Activated CD8-positive, alpha-beta memory T cell treated with anti-CD3 and anti-CD28 coated beads, Interleukin-2, amount 10 ng/mL, durations not matched to agents 7 days and 5 days (primary cell): ENCODE measurements at regions not wholly inside any gene's neighbourhood (a gene's known extent, or its start where the extent isn't known, plus 50 kb on each side); places are given as distances from the start of the nearest gene placed in this dataset.

Experiments
- ATAC-seq: fragments of 150-1000 bp; cut with Tn5 transposase; one replicate; pipeline ENCODE4 v1.10.0; 2021; ENCODE audit warnings: moderate library complexity
- CTCF ChIA-PET: fragments of 350-600 bp; sonication (Branson Sonifier 250); formaldehyde crosslinking; loops from one replicate; lab custom pipeline; 2021; ENCODE audit warnings: antibody characterized with exemption; lab: Charles Lee
- DNase-seq: peaks from one replicate; pipeline ENCODE4 v3.0.0-alpha.2; 2020
- H3K27ac Mint-ChIP-seq: one replicate; pipeline ENCODE4 v1.8.0; 2021; ENCODE audit warnings: mild to moderate bottlenecking, mixed read lengths
- H3K27me3 Mint-ChIP-seq: one replicate; pipeline ENCODE4 v1.8.0; 2021; ENCODE audit warnings: mixed read lengths
- H3K36me3 Mint-ChIP-seq: one replicate; pipeline ENCODE4 v1.8.0; 2021; ENCODE audit warnings: mild to moderate bottlenecking, mixed read lengths
- H3K4me1 Mint-ChIP-seq: one replicate; pipeline ENCODE4 v1.8.0; 2021; ENCODE audit warnings: mixed read lengths
- H3K4me3 Mint-ChIP-seq: one replicate; pipeline ENCODE4 v1.8.0; 2021; ENCODE audit warnings: mild to moderate bottlenecking, moderate library complexity, mixed read lengths
- H3K9me3 Mint-ChIP-seq: one replicate; pipeline ENCODE4 v1.8.0; 2022; ENCODE audit warnings: low read depth, mixed read lengths

- Mint-ChIP-seq H3K36me3 (no peaks in the 10 kb centered on the region), H3K4me1 (no peaks in the 10 kb centered on the region), H3K27ac (no peak overlapping the region), H3K9me3 (no peaks in the 10 kb centered on the region), H3K4me3 (no peak overlapping the region), H3K27me3 (peaks cover 38% of the 10 kb centered on the region)
- CTCF ChIA-PET = no interaction called here
- ATAC-seq (no peak), DNase-seq (no peak)
Observed at GRCh38 chr6:168956141-168956838, 297.4 kb downstream of the THBS2 start.

- H3K9me3 Mint-ChIP-seq = no peaks in the 10 kb centered on the region
- H3K27ac Mint-ChIP-seq = no peak overlapping the region
- no peaks in the 10 kb centered on the region for H3K4me1 Mint-ChIP-seq
- H3K27me3 Mint-ChIP-seq = peaks cover 36% of the 10 kb centered on the region
- no peak for DNase-seq
- H3K36me3 Mint-ChIP-seq = no peaks in the 10 kb centered on the region
- ATAC-seq = no peak
- no peak overlapping the region for H3K4me3 Mint-ChIP-seq
- CTCF ChIA-PET = no interaction called here
Observed at GRCh38 chr6:168953461-168953860, 300.2 kb downstream of the THBS2 start.

- H3K27me3 Mint-ChIP-seq = peaks cover 25% of the 10 kb centered on the region
- H3K27ac Mint-ChIP-seq = no peak overlapping the region
- no peak overlapping the region for H3K4me3 Mint-ChIP-seq
- ATAC-seq = no peak
- no peak for DNase-seq
- no peaks in the 10 kb centered on the region for H3K4me1 Mint-ChIP-seq
- no peaks in the 10 kb centered on the region for H3K9me3 Mint-ChIP-seq
- CTCF ChIA-PET = no interaction called here
- no peaks in the 10 kb centered on the region for H3K36me3 Mint-ChIP-seq
Observed at GRCh38 chr6:168951217-168951616, 302.4 kb downstream of the THBS2 start.

GRCh38 chr6:168950858-168951214 lies 302.8 kb downstream of the THBS2 start:
- CTCF ChIA-PET = no interaction called here
- no peak for DNase-seq
- Mint-ChIP-seq H3K27ac (no peak overlapping the region), H3K27me3 (peaks cover 25% of the 10 kb centered on the region), H3K4me3 (no peak overlapping the region), H3K9me3 (no peaks in the 10 kb centered on the region), H3K36me3 (no peaks in the 10 kb centered on the region), H3K4me1 (no peaks in the 10 kb centered on the region)
- ATAC-seq = no peak

- Mint-ChIP-seq H3K9me3 (no peaks in the 10 kb centered on the region), H3K4me1 (no peaks in the 10 kb centered on the region), H3K4me3 (no peak overlapping the region), H3K27ac (no peak overlapping the region), H3K36me3 (no peaks in the 10 kb centered on the region), H3K27me3 (peaks cover 21% of the 10 kb centered on the region)
- ATAC-seq (no peak), DNase-seq (no peak)
- CTCF ChIA-PET = no interaction called here
Observed at GRCh38 chr6:168949981-168950857, 303.4 kb downstream of the THBS2 start.

- CTCF ChIA-PET = no interaction called here
- Mint-ChIP-seq H3K36me3 (no peaks in the 10 kb centered on the region), H3K4me3 (no peak overlapping the region)
Observed at GRCh38 chr6:168948990-168949531, 304.6 kb downstream of the THBS2 start.

GRCh38 chr6:168948002-168948401 lies 305.6 kb downstream of the THBS2 start:
- H3K4me1 Mint-ChIP-seq = no peaks in the 10 kb centered on the region
- CTCF ChIA-PET = no interaction called here
- ATAC-seq (no peak), DNase-seq (no peak)
- H3K4me3 Mint-ChIP-seq = no peak overlapping the region
- H3K9me3 Mint-ChIP-seq = no peaks in the 10 kb centered on the region
- H3K36me3 Mint-ChIP-seq = no peaks in the 10 kb centered on the region
- H3K27ac Mint-ChIP-seq = no peak overlapping the region
- H3K27me3 Mint-ChIP-seq = peaks cover 13% of the 10 kb centered on the region

More at GRCh38 chr6:168948990-168949531, 304.6 kb downstream of the THBS2 start:
- Mint-ChIP-seq H3K9me3 (no peaks in the 10 kb centered on the region), H3K27ac (no peak overlapping the region), H3K27me3 (peaks cover 17% of the 10 kb centered on the region), H3K4me1 (no peaks in the 10 kb centered on the region)
- ATAC-seq = no peak
- no peak for DNase-seq

GRCh38 chr6:168943231-168943905 lies 310.3 kb downstream of the THBS2 start:
- CTCF ChIA-PET = no interaction called here
- Mint-ChIP-seq H3K4me1 (no peaks in the 10 kb centered on the region), H3K27ac (no peak overlapping the region), H3K4me3 (no peak overlapping the region), H3K36me3 (no peaks in the 10 kb centered on the region), H3K27me3 (peaks cover 13% of the 10 kb centered on the region), H3K9me3 (no peaks in the 10 kb centered on the region)
- no peak for ATAC-seq
- no peak for DNase-seq

GRCh38 chr6:168942646-168943045 lies 311.0 kb downstream of the THBS2 start:
- Mint-ChIP-seq H3K9me3 (no peaks in the 10 kb centered on the region), H3K4me3 (no peak overlapping the region), H3K36me3 (no peaks in the 10 kb centered on the region), H3K27ac (no peak overlapping the region), H3K27me3 (peaks cover 13% of the 10 kb centered on the region), H3K4me1 (no peaks in the 10 kb centered on the region)
- no peak for ATAC-seq
- DNase-seq = no peak
- CTCF ChIA-PET = no interaction called here

GRCh38 chr6:168941036-168941435 lies 312.6 kb downstream of the THBS2 start:
- no peak for ATAC-seq
- Mint-ChIP-seq H3K27me3 (peaks cover 7% of the 10 kb centered on the region), H3K27ac (no peak overlapping the region), H3K36me3 (no peaks in the 10 kb centered on the region), H3K4me3 (no peak overlapping the region), H3K9me3 (no peaks in the 10 kb centered on the region), H3K4me1 (no peaks in the 10 kb centered on the region)
- no peak for DNase-seq
- CTCF ChIA-PET = no interaction called here

- CTCF ChIA-PET = no interaction called here
- ATAC-seq = no peak
- peaks cover 15% of the 10 kb centered on the region for H3K27me3 Mint-ChIP-seq
Observed at GRCh38 chr6:168939796-168940195, 313.9 kb downstream of the THBS2 start.

GRCh38 chr6:168939041-168939440 lies 314.6 kb downstream of the THBS2 start:
- ATAC-seq (no peak), DNase-seq (no peak)
- H3K27me3 Mint-ChIP-seq = peaks cover 20% of the 10 kb centered on the region
- H3K4me1 Mint-ChIP-seq = no peaks in the 10 kb centered on the region
- H3K36me3 Mint-ChIP-seq = no peaks in the 10 kb centered on the region
- no peak overlapping the region for H3K27ac Mint-ChIP-seq
- no peak overlapping the region for H3K4me3 Mint-ChIP-seq
- H3K9me3 Mint-ChIP-seq = no peaks in the 10 kb centered on the region
- CTCF ChIA-PET = no interaction called here

More at GRCh38 chr6:168939796-168940195, 313.9 kb downstream of the THBS2 start:
- DNase-seq = no peak
- H3K4me1 Mint-ChIP-seq = no peaks in the 10 kb centered on the region
- no peaks in the 10 kb centered on the region for H3K9me3 Mint-ChIP-seq
- H3K27ac Mint-ChIP-seq = no peak overlapping the region
- H3K4me3 Mint-ChIP-seq = no peak overlapping the region
- no peaks in the 10 kb centered on the region for H3K36me3 Mint-ChIP-seq

GRCh38 chr6:168938546-168938945 lies 315.1 kb downstream of the THBS2 start:
- Mint-ChIP-seq H3K27ac (no peak overlapping the region), H3K9me3 (no peaks in the 10 kb centered on the region), H3K4me1 (no peaks in the 10 kb centered on the region), H3K27me3 (peaks cover 20% of the 10 kb centered on the region), H3K36me3 (no peaks in the 10 kb centered on the region), H3K4me3 (no peak overlapping the region)
- no peak for DNase-seq
- no peak for ATAC-seq
- CTCF ChIA-PET = no interaction called here
